GM12872 (cell line): ENCODE measurements at regions not wholly inside any gene's neighbourhood (a gene's known extent, or its start where the extent isn't known, plus 50 kb on each side); places are given as distances from the start of the nearest gene placed in this dataset.

ENCODE experiments used
- TF ChIP-seq, protein P1 (sequence below): IDR thresholded peaks from 3 replicates; pipeline ENCODE4 v1.5.1; 2011; ENCODE audit warnings: low read depth, mild to moderate bottlenecking, low read length, moderate library complexity; ENCODE audit not compliant: insufficient read depth

GRCh38 chr10:83432261-83433045 lies 706.9 kb upstream of the GHITM start:
- TF ChIP-seq, protein P1, sequence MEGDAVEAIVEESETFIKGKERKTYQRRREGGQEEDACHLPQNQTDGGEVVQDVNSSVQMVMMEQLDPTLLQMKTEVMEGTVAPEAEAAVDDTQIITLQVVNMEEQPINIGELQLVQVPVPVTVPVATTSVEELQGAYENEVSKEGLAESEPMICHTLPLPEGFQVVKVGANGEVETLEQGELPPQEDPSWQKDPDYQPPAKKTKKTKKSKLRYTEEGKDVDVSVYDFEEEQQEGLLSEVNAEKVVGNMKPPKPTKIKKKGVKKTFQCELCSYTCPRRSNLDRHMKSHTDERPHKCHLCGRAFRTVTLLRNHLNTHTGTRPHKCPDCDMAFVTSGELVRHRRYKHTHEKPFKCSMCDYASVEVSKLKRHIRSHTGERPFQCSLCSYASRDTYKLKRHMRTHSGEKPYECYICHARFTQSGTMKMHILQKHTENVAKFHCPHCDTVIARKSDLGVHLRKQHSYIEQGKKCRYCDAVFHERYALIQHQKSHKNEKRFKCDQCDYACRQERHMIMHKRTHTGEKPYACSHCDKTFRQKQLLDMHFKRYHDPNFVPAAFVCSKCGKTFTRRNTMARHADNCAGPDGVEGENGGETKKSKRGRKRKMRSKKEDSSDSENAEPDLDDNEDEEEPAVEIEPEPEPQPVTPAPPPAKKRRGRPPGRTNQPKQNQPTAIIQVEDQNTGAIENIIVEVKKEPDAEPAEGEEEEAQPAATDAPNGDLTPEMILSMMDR: no peak

GRCh38 chr10:83433705-83434104 lies 705.6 kb upstream of the GHITM start:
- TF ChIP-seq, protein P1: no peak

GRCh38 chr10:83448013-83448412 lies 691.3 kb upstream of the GHITM start:
- TF ChIP-seq, protein P1: no peak

- TF ChIP-seq, protein P1: no peak
Measured at GRCh38 chr10:83458611-83459010, 680.7 kb upstream of the GHITM start.

DNA sequence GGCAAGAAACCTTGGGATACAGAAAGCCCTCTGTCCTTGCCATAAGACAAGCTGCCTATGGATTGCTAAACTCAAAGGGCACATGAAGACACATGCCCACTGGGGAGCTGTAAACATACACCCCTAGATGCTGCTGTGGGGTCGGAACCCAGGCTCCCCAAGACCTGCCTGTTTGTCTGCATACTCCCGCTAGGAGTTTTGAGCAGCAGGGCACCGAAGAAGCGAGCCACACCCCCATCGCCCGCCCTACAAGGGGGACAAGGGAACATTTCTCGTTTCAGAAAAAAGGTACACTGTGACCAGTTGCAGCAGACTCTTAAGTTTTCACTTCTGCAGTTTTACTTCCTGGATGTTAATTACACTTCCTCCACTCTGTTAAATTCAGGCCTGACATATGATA lies 680.2 kb upstream of the GHITM start:
- TF ChIP-seq, protein P1: no peak

GRCh38 chr10:83469728-83470331 lies 669.5 kb upstream of the GHITM start:
- TF ChIP-seq, protein P1: no peak

DNA sequence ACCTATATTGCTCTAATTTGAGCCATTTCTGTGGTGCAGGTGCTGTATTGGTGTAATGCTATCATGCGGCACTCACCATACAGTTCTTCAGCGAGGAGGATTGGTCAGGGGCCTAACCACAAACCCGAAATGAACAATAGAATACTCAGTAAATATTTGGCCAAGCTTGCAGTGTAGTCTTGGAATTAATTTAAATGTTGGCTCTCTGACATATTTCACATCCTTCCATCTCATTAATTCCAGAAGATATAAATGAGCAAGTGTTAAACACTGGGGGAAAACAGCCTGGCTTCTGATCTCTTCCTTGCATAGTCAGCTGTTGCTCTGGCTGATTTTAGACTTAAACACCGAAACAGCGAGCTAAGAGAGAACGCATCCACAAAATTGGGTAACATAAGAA lies 663.1 kb upstream of the GHITM start:
- TF ChIP-seq, protein P1: no peak
